HG03045 (cell line): ENCODE measurements at regions not wholly inside any gene's neighbourhood (a gene's known extent, or its start where the extent isn't known, plus 50 kb on each side); places are given as distances from the start of the nearest gene placed in this dataset.

Experiments
- ATAC-seq: cut with Tn5 transposase; IDR thresholded peaks from one replicate; pipeline ENCODE4 v1.9.1; 2021; ENCODE audit warnings: mild to moderate bottlenecking, moderate library complexity; ENCODE audit not compliant: unreplicated experiment

GRCh38 chr18:22838221-22838620, 94.9 kb upstream of the RBBP8 start:
- ATAC-seq = no peak

- no peak for ATAC-seq
Measured at GRCh38 chr18:22838639-22839277, 94.4 kb upstream of the RBBP8 start.

- no peak for ATAC-seq
Measured at GRCh38 chr18:22839340-22839821, 93.7 kb upstream of the RBBP8 start.

GRCh38 chr18:22840606-22841144, 92.5 kb upstream of the RBBP8 start:
- ATAC-seq = no peak

DNA sequence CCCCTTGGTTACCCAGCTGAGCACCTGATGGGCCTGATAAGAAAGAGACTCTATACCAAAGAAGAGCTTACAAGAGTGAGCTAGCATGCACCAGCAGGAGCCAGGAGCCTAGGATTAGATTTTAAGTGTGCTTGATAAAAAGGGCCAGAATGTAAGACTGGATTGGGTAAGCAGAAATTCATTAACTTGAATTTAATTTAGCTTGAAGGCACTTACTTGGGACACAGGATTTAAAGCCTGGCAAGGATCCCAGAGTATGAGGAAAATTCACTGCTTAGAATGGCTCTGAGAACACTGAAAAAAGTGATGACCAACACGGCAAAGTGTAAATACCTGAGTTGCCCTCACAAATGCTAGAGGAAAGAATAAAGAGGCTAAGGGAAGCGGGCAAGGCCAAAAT, 91.3 kb upstream of the RBBP8 start:
- no peak for ATAC-seq

DNA sequence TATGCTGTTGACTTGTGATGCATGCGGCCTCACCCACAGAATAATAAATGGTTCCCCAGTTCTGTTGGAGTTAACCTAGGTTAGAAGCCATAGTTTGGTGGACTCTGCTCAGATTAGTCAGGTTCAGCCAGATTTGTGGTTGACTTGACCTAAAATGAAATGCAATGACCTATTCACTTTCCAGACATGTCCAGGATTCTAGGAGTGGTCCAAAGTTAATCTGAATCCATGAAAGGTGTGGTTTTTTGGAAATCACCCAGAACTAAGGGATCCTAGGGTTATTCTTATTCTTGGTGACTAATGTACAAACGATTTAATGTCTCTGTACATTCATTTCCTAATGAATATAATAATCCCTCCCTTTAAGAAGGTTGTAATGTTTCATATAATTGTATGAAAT, 88.9 kb upstream of the RBBP8 start:
- no peak for ATAC-seq

DNA sequence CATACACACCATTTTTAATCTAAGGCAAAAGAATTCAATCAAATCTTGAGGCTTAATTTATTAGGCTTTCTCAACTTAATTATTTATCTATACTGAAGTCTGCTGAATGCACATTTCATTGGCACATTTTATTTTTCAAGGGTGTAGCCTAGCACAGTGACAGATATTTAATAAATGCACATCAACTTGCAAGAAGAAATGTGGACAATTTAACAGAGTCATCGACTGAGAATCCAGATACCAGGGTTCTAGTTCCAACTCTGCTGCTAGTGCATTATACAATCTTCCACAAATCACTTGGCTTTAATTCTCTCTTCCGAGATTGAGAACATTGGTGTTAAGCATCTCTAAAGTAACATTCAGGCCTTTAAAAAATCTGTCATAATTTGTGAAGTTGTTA, 88.5 kb upstream of the RBBP8 start:
- no peak for ATAC-seq

GRCh38 chr18:22846088-22846683, 86.9 kb upstream of the RBBP8 start:
- no peak for ATAC-seq

- ATAC-seq = no peak
Measured at GRCh38 chr18:22846697-22847096, 86.4 kb upstream of the RBBP8 start.

DNA sequence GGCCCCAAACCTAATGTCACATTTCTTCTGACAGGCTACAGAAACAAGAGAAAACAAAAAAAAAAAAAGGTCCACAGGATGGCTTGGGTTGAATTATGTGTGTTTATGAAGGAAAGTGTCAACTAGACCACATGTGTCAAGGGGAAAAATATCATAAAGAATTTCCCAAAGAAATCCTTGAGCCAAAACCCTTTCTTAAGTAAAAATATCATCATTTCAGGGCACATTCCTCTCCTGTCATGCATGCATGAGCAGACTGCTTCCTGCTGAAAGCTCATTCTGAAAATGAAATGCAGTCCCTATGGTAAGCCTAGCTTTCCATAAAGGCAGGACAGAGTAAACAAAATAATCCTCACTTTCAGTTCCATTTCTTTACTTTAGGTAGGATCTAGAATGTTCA, 85.7 kb upstream of the RBBP8 start:
- ATAC-seq = no peak

- ATAC-seq = no peak
Measured at GRCh38 chr18:22847867-22848451, 85.2 kb upstream of the RBBP8 start.

DNA sequence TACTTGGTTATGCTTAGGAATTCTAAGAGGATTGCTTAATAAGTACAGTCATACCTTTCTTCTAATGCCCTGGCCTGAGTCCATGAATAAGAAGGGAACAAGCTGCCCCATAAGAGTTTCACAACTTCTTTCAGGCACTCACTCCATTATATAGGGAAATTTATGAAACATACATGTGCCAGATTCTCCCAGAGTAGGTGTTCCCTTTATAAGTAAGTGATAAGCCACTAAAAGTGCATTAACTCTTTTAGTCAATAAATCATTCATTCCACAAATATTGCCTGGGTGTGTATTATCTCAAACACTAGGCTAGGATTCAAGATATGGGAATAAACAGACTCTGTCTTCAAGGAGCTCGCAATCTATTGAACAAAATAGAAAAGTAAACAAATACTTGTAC, 84.5 kb upstream of the RBBP8 start:
- ATAC-seq = no peak

DNA sequence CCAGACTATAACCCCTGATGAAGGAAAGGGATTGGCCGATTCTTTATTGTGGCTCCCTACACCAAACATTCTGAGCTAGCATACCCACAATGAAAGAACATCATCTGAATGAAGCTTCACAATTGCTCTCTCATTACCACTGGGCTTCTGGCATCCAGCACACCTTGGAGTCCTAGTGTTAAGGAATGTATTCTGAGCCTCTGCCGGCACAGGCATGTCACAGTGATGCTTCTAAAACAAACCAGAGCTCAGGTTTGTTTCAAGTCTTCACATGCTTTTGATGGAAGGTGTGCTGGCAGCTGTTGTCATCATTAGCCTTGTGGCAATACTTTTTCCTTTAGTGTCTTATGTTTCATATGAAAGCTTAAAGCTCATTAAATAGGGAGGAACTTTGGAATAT, 76.3 kb upstream of the RBBP8 start:
- no peak for ATAC-seq

- no peak for ATAC-seq
Measured at GRCh38 chr18:22858121-22858520, 75.0 kb upstream of the RBBP8 start.

GRCh38 chr18:22860807-22861206, 72.3 kb upstream of the RBBP8 start:
- no peak for ATAC-seq

GRCh38 chr18:22865354-22866116, 67.6 kb upstream of the RBBP8 start:
- ATAC-seq = no peak

DNA sequence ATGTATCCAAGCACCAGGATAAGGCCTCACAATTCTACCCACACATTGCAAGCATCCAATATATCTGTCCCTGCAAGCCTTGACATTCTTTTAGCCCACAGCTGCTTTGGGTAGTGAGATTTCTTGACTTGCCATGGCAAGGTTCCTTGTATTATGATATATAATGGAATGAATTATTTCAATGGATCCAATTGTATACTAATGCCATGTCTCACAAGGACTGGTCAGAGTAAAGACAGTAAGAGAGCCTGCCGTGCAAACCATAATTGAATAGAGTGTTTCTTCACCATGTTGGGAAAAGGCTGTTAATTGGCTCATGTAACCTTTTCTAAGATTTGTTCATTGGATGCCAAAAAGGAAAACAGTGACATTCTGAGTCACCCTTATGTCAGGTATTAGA, 64.3 kb upstream of the RBBP8 start:
- no peak for ATAC-seq

- ATAC-seq = no peak
Measured at GRCh38 chr18:22871809-22872525, 61.2 kb upstream of the RBBP8 start.

- no peak for ATAC-seq
Measured at GRCh38 chr18:22872900-22873537, 60.1 kb upstream of the RBBP8 start.

GRCh38 chr18:22879293-22879692, 53.8 kb upstream of the RBBP8 start:
- no peak for ATAC-seq
